Keratinocyte (primary cell): ENCODE measurements at regions not wholly inside any gene's neighbourhood (a gene's known extent, or its start where the extent isn't known, plus 50 kb on each side); places are given as distances from the start of the nearest gene placed in this dataset.

Experiments used
- CTCF ChIP-seq, 3 experiments: IDR thresholded peaks in 1 of 3; conservative IDR thresholded peaks in 1 of 3; optimal IDR thresholded peaks in 1 of 3; 2 replicates in 2 of 3; 3 replicates in 1 of 3; pipeline versions ENCODE3 to v1.5.1; 2011; ENCODE audit warnings: low read length in 3 of 3, mild to moderate bottlenecking in 3 of 3, moderate library complexity in 2 of 3, control low read depth in 1 of 3, inconsistent platforms in 1 of 3; ENCODE audit not compliant: insufficient read depth in 2 of 3; ENCODE audit errors: extremely low read depth in 1 of 3
- EZH2 ChIP-seq: IDR thresholded peaks from one replicate; pipeline ENCODE4 v1.6.1; 2012; ENCODE audit warnings: inconsistent platforms, mild to moderate bottlenecking, low read length, moderate library complexity

GRCh38 chr6:71038711-71039344, 82.0 kb upstream of the B3GAT2 start:
- TF ChIP-seq CTCF (optimal IDR thresholded peaks at IDR 0.05 in 1 of 3, IDR thresholded peaks at IDR 0.05 in 1 of 3, conservative IDR thresholded peaks at IDR 0.05 in 1 of 3; ENCODE audit: extremely low read depth in 1 of 3, insufficient read depth in 2 of 3, low read length in 3 of 3) (no peak), EZH2 (no peak)
